NT2/D1 (cell line): ENCODE measurements at regions not wholly inside any gene's neighbourhood (a gene's known extent, or its start where the extent isn't known, plus 50 kb on each side); places are given as distances from the start of the nearest gene placed in this dataset.
A peak's percentile ranks its signal among the peaks of the same experiment; 100 is the strongest.
"Not testable (repeated sequence)": the region's sequence is repeated elsewhere in the genome, so short reads cannot be mapped to it uniquely, and the experiment has no call there.

Experiments
- DNase-seq: peaks from one replicate; pipeline ENCODE4 v3.0.0-alpha.2; 2011; ENCODE audit warnings: low read depth, low spot score
- H3K27me3 ChIP-seq: 2 replicates; pipeline ENCODE4 v1.6.0; 2011; ENCODE audit warnings: mild to moderate bottlenecking; ENCODE audit not compliant: insufficient read length, insufficient read depth
- H3K36me3 ChIP-seq: 2 replicates; pipeline ENCODE4 v1.6.1; 2011; ENCODE audit warnings: mild to moderate bottlenecking, low read length, mixed read lengths; ENCODE audit not compliant: insufficient read depth, insufficient read length
- H3K4me1 ChIP-seq: 2 replicates; pipeline ENCODE4 v1.5.1; 2011; ENCODE audit not compliant: insufficient read depth, insufficient read length
- H3K4me3 ChIP-seq: 2 replicates; pipeline ENCODE4 v1.5.1; 2011; ENCODE audit warnings: low read depth; ENCODE audit not compliant: insufficient read length
- H3K9ac ChIP-seq: 2 replicates; pipeline ENCODE4 v1.6.0; 2011; ENCODE audit warnings: low read depth; ENCODE audit not compliant: insufficient read length
- H3K9me3 ChIP-seq: 2 replicates; pipeline ENCODE4 v1.5.1; 2011; ENCODE audit warnings: mild to moderate bottlenecking, low read length; ENCODE audit not compliant: insufficient read depth
- SUZ12 ChIP-seq: IDR thresholded peaks from 2 replicates; pipeline ENCODE4 v1.6.1; 2011; ENCODE audit not compliant: insufficient read length, insufficient read depth; ENCODE audit errors: extremely low read depth
- YY1 ChIP-seq: IDR thresholded peaks from 2 replicates; pipeline ENCODE4 v1.6.1; 2011; ENCODE audit not compliant: insufficient read length, insufficient read depth
- ZNF274 ChIP-seq: IDR thresholded peaks from 2 replicates; pipeline ENCODE4 v1.6.1; 2011; ENCODE audit warnings: mild to moderate bottlenecking, low read depth, low read length

- TF ChIP-seq YY1 (no peak), ZNF274 (no peak), SUZ12 (no peak)
- Histone ChIP-seq H3K4me1 (no peaks in the 10 kb centered on the region), H3K9ac (no peak overlapping the region), H3K4me3 (no peak overlapping the region), H3K9me3 (no peaks in the 10 kb centered on the region), H3K36me3 (no peaks in the 10 kb centered on the region), H3K27me3 (no peaks in the 10 kb centered on the region)
- no peak for DNase-seq
Measured at GRCh38 chr11:130672911-130673310, 224.5 kb downstream of the ADAMTS15 start.

- DNase-seq = no peak
- TF ChIP-seq SUZ12 (no peak), ZNF274 (no peak), YY1 (no peak)
- Histone ChIP-seq H3K4me1 (no peaks in the 10 kb centered on the region), H3K27me3 (no peaks in the 10 kb centered on the region), H3K9ac (no peak overlapping the region), H3K36me3 (no peaks in the 10 kb centered on the region), H3K4me3 (no peak overlapping the region), H3K9me3 (peaks cover 3% of the 10 kb centered on the region)
Measured at GRCh38 chr11:130673698-130674097, 225.3 kb downstream of the ADAMTS15 start.

DNA sequence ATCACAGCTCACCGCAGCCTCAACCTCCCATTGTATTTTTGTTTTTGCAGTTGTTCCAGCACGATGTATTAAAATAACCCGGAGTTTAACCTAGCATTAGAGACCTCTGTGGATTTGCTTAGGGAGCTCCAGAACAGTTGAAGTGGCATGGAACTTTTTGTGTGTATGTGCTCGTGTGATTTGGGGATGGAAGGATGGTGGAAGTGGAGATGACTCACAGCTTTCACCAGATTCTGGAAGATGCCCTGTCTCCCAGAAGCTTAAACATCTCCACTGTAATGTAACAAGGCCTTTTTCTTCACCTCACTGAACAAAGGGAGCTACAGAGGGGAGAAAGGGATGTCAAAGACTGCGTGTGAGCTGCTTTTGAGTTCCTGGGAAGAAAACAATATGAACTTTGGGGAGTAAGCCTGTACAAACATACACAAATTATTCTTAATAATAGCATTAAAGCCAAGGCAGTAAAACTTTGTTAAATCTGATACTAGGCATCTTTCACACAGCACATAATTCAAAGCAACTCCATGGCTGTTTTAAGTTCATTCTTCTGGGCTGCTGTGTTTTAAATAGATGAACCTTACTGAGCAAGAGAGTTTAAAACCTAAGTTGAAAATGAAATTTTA is 226.4 kb downstream of the ADAMTS15 start:
- H3K27me3 ChIP-seq = no peaks in the 10 kb centered on the region
- H3K9me3 ChIP-seq = peaks cover 12% of the 10 kb centered on the region
- TF ChIP-seq YY1 (no peak), SUZ12 (no peak), ZNF274 (no peak)
- H3K36me3 ChIP-seq = no peaks in the 10 kb centered on the region
- no peak overlapping the region for H3K4me3 ChIP-seq
- H3K4me1 ChIP-seq = no peaks in the 10 kb centered on the region
- no peak for DNase-seq
- H3K9ac ChIP-seq = no peak overlapping the region

- Histone ChIP-seq H3K9ac (no peak overlapping the region), H3K4me3 (no peak overlapping the region), H3K9me3 (peaks cover 12% of the 10 kb centered on the region), H3K27me3 (no peaks in the 10 kb centered on the region), H3K4me1 (no peaks in the 10 kb centered on the region), H3K36me3 (no peaks in the 10 kb centered on the region)
- TF ChIP-seq SUZ12 = no peak
- no peak for TF ChIP-seq ZNF274
- no peak for DNase-seq
Measured at GRCh38 chr11:130675371-130675821, 227.0 kb downstream of the ADAMTS15 start.

GRCh38 chr11:130675917-130676316 is 227.5 kb downstream of the ADAMTS15 start:
- Histone ChIP-seq H3K9me3 (peaks cover 12% of the 10 kb centered on the region), H3K9ac (no peak overlapping the region), H3K36me3 (no peaks in the 10 kb centered on the region), H3K4me3 (no peak overlapping the region), H3K27me3 (no peaks in the 10 kb centered on the region), H3K4me1 (no peaks in the 10 kb centered on the region)
- no peak for TF ChIP-seq ZNF274
- no peak for TF ChIP-seq YY1
- TF ChIP-seq SUZ12 = no peak
- no peak for DNase-seq

GRCh38 chr11:130677486-130678153 is 229.2 kb downstream of the ADAMTS15 start:
- Histone ChIP-seq H3K4me3 (no peak overlapping the region), H3K9ac (no peak overlapping the region), H3K27me3 (no peaks in the 10 kb centered on the region), H3K4me1 (no peaks in the 10 kb centered on the region), H3K9me3 (peaks cover 12% of the 10 kb centered on the region), H3K36me3 (no peaks in the 10 kb centered on the region)
- TF ChIP-seq ZNF274 (no peak), SUZ12 (no peak), YY1 (no peak)
- DNase-seq = peak; percentile 52

DNA sequence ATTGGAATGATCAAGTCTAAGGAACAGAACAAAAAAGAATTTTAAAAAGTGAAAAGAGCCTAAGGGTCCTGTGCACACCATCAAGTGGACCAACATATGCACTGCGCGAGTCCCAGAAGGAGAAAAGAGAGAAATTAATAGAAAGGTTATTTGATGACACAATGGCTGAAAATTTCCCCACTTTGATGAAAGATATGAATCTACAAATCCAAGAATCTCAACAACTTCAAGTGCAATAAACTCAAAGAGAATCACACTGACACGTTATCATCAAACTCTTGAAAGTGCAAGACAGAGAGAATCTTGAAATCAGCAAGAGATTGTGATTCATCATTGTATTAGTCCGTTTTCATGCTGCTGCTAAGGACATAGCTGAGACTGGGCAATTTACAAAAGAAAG is 230.8 kb downstream of the ADAMTS15 start:
- H3K9ac ChIP-seq = no peak overlapping the region
- H3K4me1 ChIP-seq = no peaks in the 10 kb centered on the region
- DNase-seq = no peak
- peaks cover 12% of the 10 kb centered on the region for H3K9me3 ChIP-seq
- H3K36me3 ChIP-seq = no peaks in the 10 kb centered on the region
- TF ChIP-seq SUZ12 (no peak), YY1 (no peak), ZNF274 (no peak)
- no peaks in the 10 kb centered on the region for H3K27me3 ChIP-seq
- H3K4me3 ChIP-seq = no peak overlapping the region

DNA sequence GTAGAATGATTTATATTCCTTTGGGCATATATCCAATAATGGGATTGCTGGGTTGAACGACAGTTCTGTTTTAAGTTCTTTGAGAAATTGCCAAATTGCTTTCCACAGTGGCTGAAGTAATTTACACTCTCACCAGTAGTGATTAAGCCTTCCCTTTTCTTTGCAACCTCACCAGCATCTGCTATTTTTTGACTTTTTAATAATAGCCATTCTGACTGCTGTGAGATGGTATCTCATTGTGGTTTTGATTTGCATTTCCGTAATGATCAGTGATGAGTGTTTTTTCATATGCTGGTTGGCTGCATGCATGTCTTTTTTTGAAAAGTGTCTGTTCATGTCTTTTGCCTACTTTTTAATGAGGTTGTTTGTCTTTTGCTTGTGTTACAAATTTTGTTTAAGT is 233.8 kb downstream of the SNX19 start:
- peaks cover 12% of the 10 kb centered on the region for H3K9me3 ChIP-seq
- H3K4me1 ChIP-seq, H3K27me3 ChIP-seq, H3K36me3 ChIP-seq, H3K9ac ChIP-seq, H3K4me3 ChIP-seq, DNase-seq: not testable (repeated sequence)
